WTC11 (cell line): ENCODE measurements at regions not wholly inside any gene's neighbourhood (a gene's known extent, or its start where the extent isn't known, plus 50 kb on each side); places are given as distances from the start of the nearest gene placed in this dataset.

ENCODE experiments used
- ATAC-seq: fragments of 200-7000 bp; cut with Tn5 transposase; 2 replicates; pipeline ENCODE4 v1.10.0; 2021; ENCODE audit warnings: mild to moderate bottlenecking, moderate library complexity
- CTCF ChIA-PET: fragments of 300-600 bp; sonication (Branson Sonifier 250); formaldehyde crosslinking; loops from one replicate; lab custom pipeline; 2021; ENCODE audit warnings: antibody characterized with exemption; lab: Charles Lee
- POLR2A ChIA-PET: fragments of 350-600 bp; sonication (Branson Sonifier 250); formaldehyde crosslinking; loops from one replicate; lab custom pipeline; 2021; ENCODE audit warnings: antibody characterized with exemption; lab: Charles Lee
- DNase-seq: peaks from one replicate; pipeline ENCODE4 v3.0.0; 2021; ENCODE audit warnings: low spot score
- H3K27ac Mint-ChIP-seq: 2 replicates; pipeline ENCODE4 v1.8.0; 2021; ENCODE audit warnings: mixed read lengths
- H3K27me3 Mint-ChIP-seq: 2 replicates; pipeline ENCODE4 v1.8.0; 2021; ENCODE audit warnings: low read depth, mild to moderate bottlenecking, moderate library complexity, mixed read lengths
- H3K36me3 Mint-ChIP-seq: 2 replicates; pipeline ENCODE4 v1.8.0; 2021; ENCODE audit warnings: mixed read lengths
- H3K4me1 Mint-ChIP-seq: 2 replicates; pipeline ENCODE4 v1.8.0; 2022; ENCODE audit warnings: mixed read lengths
- H3K4me3 Mint-ChIP-seq: 2 replicates; pipeline ENCODE4 v1.8.0; 2021; ENCODE audit warnings: mild to moderate bottlenecking, moderate library complexity, mixed read lengths
- H3K9me3 Mint-ChIP-seq: 2 replicates; pipeline ENCODE4 v1.8.0; 2021; ENCODE audit warnings: mixed read lengths
- ATF1 ChIP-seq: sonication (generic); formaldehyde crosslinking; IDR thresholded peaks from 2 replicates; pipeline ENCODE4 v1.8.1; 2023; ENCODE audit warnings: mild to moderate bottlenecking, moderate library complexity, missing genetic modification reagents
- ATF6 ChIP-seq: sonication (generic); formaldehyde crosslinking; IDR thresholded peaks from 2 replicates; pipeline ENCODE4 v1.8.1; 2023; ENCODE audit warnings: mild to moderate bottlenecking, missing genetic modification reagents
- CBFB ChIP-seq: sonication (generic); formaldehyde crosslinking; IDR thresholded peaks from 2 replicates; pipeline ENCODE4 v1.8.1; 2022; ENCODE audit warnings: mild to moderate bottlenecking, low read depth, missing genetic modification reagents
- CREB1 ChIP-seq: sonication (generic); formaldehyde crosslinking; IDR thresholded peaks from 2 replicates; pipeline ENCODE4 v1.8.0; 2023; ENCODE audit warnings: mild to moderate bottlenecking, missing genetic modification reagents
- FOXJ3 ChIP-seq: sonication (generic); formaldehyde crosslinking; IDR thresholded peaks from 2 replicates; pipeline ENCODE4 v1.9.0; 2021; ENCODE audit warnings: missing genetic modification reagents, mild to moderate bottlenecking, borderline replicate concordance
- FOXK1 ChIP-seq: sonication (generic); formaldehyde crosslinking; IDR thresholded peaks from 2 replicates; pipeline ENCODE4 v1.8.0; 2022; ENCODE audit warnings: mild to moderate bottlenecking, moderate library complexity, missing genetic modification reagents
- PRRX2 ChIP-seq: fragments of 250-450 bp; sonication (Bioruptor Pico); IDR thresholded peaks from 2 replicates; pipeline ENCODE4 v1.8.0; 2021; ENCODE audit warnings: mild to moderate bottlenecking
- RELA ChIP-seq: sonication (generic); formaldehyde crosslinking; IDR thresholded peaks from 2 replicates; pipeline ENCODE4 v1.8.1; 2022; ENCODE audit warnings: missing genetic modification reagents, mild to moderate bottlenecking, borderline replicate concordance
- USF1 ChIP-seq: sonication (generic); formaldehyde crosslinking; IDR thresholded peaks from 2 replicates; pipeline ENCODE4 v1.8.0; 2022; ENCODE audit warnings: mild to moderate bottlenecking, missing genetic modification reagents
- ZNF121 ChIP-seq: sonication (generic); formaldehyde crosslinking; IDR thresholded peaks from 2 replicates; pipeline ENCODE4 v1.8.0; 2023; ENCODE audit warnings: missing genetic modification reagents
- TF ChIP-seq, protein P1 (sequence below): sonication (generic); formaldehyde crosslinking; IDR thresholded peaks from 2 replicates; pipeline ENCODE4 v1.8.0; 2022; ENCODE audit warnings: mild to moderate bottlenecking, missing genetic modification reagents
- TF ChIP-seq, protein P2 (sequence below): sonication (generic); formaldehyde crosslinking; IDR thresholded peaks from 2 replicates; pipeline ENCODE4 v1.8.1; 2023; ENCODE audit warnings: mild to moderate bottlenecking, missing genetic modification reagents
- TF ChIP-seq, protein P3 (sequence below): fragments of 250-450 bp; sonication (Bioruptor Pico); IDR thresholded peaks from 2 replicates; pipeline ENCODE4 v1.9.0; 2021; ENCODE audit warnings: moderate library complexity, mild to moderate bottlenecking, inconsistent platforms, borderline replicate concordance
- TF ChIP-seq, protein P4 (sequence below): sonication (generic); formaldehyde crosslinking; IDR thresholded peaks from 2 replicates; pipeline ENCODE4 v1.8.0; 2023; ENCODE audit warnings: missing genetic modification reagents, mild to moderate bottlenecking, borderline replicate concordance
- TF ChIP-seq, protein P5 (sequence below): sonication (generic); formaldehyde crosslinking; IDR thresholded peaks from 2 replicates; pipeline ENCODE4 v1.8.1; 2022; ENCODE audit warnings: low read depth, missing genetic modification reagents, borderline replicate concordance

DNA sequence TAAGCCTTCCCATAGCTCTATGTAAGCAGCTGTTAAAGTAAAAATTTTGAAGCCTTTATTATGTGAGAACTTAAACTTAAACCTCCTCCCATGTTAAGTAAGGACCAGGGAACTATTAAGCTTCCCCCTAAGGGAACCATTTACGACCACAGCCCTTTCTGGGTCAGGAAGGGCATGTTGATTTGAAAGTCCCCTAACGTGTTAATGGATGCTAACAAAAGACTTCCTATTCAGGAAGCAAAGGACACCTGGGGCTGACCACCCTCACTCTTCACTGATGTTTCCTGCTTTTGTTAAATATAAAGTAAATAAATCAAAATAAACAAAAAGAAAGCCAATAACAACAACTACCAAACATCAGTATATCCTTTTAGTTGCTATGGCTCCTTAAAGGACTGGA is 170.6 kb upstream of the RFX3 start:
- CTCF ChIA-PET, result no interaction called here
- POLR2A ChIA-PET, result no interaction called here
- Mint-ChIP-seq H3K36me3 (no peaks in the 10 kb centered on the region), H3K4me1 (peaks cover 30% of the 10 kb centered on the region), H3K9me3 (no peaks in the 10 kb centered on the region), H3K27ac (no peak overlapping the region), H3K4me3 (no peak overlapping the region), H3K27me3 (peaks cover 22% of the 10 kb centered on the region)
- TF ChIP-seq CREB1 (CRISPR knock-in tag) (no peak), USF1 (CRISPR knock-in tag) (no peak), PRRX2 (CRISPR knock-in tag) (no peak), FOXJ3 (no peak), ATF6 (no peak), ATF1 (CRISPR knock-in tag) (no peak), ZNF121 (no peak), CBFB (CRISPR knock-in tag) (no peak), RELA (no peak), FOXK1 (CRISPR knock-in tag) (peak; percentile 20; the same call in 1 of the 2 replicates)
- TF ChIP-seq, protein P1, sequence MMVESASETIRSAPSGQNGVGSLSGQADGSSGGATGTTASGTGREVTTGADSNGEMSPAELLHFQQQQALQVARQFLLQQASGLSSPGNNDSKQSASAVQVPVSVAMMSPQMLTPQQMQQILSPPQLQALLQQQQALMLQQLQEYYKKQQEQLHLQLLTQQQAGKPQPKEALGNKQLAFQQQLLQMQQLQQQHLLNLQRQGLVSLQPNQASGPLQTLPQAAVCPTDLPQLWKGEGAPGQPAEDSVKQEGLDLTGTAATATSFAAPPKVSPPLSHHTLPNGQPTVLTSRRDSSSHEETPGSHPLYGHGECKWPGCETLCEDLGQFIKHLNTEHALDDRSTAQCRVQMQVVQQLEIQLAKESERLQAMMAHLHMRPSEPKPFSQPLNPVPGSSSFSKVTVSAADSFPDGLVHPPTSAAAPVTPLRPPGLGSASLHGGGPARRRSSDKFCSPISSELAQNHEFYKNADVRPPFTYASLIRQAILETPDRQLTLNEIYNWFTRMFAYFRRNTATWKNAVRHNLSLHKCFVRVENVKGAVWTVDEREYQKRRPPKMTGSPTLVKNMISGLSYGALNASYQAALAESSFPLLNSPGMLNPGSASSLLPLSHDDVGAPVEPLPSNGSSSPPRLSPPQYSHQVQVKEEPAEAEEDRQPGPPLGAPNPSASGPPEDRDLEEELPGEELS, result peak; percentile 38; the same call in 1 of the 2 replicates
- TF ChIP-seq, protein P2, sequence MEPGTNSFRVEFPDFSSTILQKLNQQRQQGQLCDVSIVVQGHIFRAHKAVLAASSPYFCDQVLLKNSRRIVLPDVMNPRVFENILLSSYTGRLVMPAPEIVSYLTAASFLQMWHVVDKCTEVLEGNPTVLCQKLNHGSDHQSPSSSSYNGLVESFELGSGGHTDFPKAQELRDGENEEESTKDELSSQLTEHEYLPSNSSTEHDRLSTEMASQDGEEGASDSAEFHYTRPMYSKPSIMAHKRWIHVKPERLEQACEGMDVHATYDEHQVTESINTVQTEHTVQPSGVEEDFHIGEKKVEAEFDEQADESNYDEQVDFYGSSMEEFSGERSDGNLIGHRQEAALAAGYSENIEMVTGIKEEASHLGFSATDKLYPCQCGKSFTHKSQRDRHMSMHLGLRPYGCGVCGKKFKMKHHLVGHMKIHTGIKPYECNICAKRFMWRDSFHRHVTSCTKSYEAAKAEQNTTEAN, result no peak
- TF ChIP-seq, protein P3, sequence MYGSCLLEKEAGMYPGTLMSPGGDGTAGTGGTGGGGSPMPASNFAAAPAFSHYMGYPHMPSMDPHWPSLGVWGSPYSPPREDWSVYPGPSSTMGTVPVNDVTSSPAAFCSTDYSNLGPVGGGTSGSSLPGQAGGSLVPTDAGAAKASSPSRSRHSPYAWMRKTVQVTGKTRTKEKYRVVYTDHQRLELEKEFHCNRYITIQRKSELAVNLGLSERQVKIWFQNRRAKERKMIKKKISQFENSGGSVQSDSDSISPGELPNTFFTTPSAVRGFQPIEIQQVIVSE (CRISPR knock-in tag), result no peak
- TF ChIP-seq, protein P4, sequence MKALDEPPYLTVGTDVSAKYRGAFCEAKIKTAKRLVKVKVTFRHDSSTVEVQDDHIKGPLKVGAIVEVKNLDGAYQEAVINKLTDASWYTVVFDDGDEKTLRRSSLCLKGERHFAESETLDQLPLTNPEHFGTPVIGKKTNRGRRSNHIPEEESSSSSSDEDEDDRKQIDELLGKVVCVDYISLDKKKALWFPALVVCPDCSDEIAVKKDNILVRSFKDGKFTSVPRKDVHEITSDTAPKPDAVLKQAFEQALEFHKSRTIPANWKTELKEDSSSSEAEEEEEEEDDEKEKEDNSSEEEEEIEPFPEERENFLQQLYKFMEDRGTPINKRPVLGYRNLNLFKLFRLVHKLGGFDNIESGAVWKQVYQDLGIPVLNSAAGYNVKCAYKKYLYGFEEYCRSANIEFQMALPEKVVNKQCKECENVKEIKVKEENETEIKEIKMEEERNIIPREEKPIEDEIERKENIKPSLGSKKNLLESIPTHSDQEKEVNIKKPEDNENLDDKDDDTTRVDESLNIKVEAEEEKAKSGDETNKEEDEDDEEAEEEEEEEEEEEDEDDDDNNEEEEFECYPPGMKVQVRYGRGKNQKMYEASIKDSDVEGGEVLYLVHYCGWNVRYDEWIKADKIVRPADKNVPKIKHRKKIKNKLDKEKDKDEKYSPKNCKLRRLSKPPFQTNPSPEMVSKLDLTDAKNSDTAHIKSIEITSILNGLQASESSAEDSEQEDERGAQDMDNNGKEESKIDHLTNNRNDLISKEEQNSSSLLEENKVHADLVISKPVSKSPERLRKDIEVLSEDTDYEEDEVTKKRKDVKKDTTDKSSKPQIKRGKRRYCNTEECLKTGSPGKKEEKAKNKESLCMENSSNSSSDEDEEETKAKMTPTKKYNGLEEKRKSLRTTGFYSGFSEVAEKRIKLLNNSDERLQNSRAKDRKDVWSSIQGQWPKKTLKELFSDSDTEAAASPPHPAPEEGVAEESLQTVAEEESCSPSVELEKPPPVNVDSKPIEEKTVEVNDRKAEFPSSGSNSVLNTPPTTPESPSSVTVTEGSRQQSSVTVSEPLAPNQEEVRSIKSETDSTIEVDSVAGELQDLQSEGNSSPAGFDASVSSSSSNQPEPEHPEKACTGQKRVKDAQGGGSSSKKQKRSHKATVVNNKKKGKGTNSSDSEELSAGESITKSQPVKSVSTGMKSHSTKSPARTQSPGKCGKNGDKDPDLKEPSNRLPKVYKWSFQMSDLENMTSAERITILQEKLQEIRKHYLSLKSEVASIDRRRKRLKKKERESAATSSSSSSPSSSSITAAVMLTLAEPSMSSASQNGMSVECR (CRISPR knock-in tag), result no peak
- TF ChIP-seq, protein P5, sequence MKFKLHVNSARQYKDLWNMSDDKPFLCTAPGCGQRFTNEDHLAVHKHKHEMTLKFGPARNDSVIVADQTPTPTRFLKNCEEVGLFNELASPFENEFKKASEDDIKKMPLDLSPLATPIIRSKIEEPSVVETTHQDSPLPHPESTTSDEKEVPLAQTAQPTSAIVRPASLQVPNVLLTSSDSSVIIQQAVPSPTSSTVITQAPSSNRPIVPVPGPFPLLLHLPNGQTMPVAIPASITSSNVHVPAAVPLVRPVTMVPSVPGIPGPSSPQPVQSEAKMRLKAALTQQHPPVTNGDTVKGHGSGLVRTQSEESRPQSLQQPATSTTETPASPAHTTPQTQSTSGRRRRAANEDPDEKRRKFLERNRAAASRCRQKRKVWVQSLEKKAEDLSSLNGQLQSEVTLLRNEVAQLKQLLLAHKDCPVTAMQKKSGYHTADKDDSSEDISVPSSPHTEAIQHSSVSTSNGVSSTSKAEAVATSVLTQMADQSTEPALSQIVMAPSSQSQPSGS (CRISPR knock-in tag), result no peak
- no peak for DNase-seq
- peak; percentile 83 for ATAC-seq
